HepG2 (cell line): ENCODE measurements at regions not wholly inside any gene's neighbourhood (a gene's known extent, or its start where the extent isn't known, plus 50 kb on each side); places are given as distances from the start of the nearest gene placed in this dataset.

Experiments
- BRD4 ChIP-seq: sonication (generic); formaldehyde crosslinking; IDR thresholded peaks from 2 replicates; pipeline ENCODE4 v1.4.0; 2020; ENCODE audit warnings: missing genetic modification reagents
- CBX5 ChIP-seq: sonication (generic); formaldehyde crosslinking; IDR thresholded peaks from 2 replicates; pipeline ENCODE4 v1.4.0; 2020; ENCODE audit warnings: missing genetic modification reagents, borderline replicate concordance
- DMTF1 ChIP-seq: sonication (generic); formaldehyde crosslinking; IDR thresholded peaks from 2 replicates; pipeline ENCODE4 v1.4.0; 2020; ENCODE audit warnings: mild to moderate bottlenecking, missing genetic modification reagents
- SMYD3 ChIP-seq: sonication (generic); formaldehyde crosslinking; IDR thresholded peaks from 2 replicates; pipeline ENCODE4 v1.8.1; 2023; ENCODE audit warnings: mild to moderate bottlenecking, missing genetic modification reagents
- ZBTB42 ChIP-seq: sonication (generic); formaldehyde crosslinking; IDR thresholded peaks from 2 replicates; pipeline ENCODE4 v1.5.0; 2020; ENCODE audit warnings: mild to moderate bottlenecking, missing genetic modification reagents
- ZBTB7B ChIP-seq: sonication (generic); formaldehyde crosslinking; IDR thresholded peaks from 2 replicates; pipeline ENCODE4 v1.4.0; 2020; ENCODE audit warnings: missing genetic modification reagents
- ZEB1 ChIP-seq: IDR thresholded peaks from 2 replicates; pipeline ENCODE4 v1.6.1; 2012; ENCODE audit warnings: mild to moderate bottlenecking, low read depth, inconsistent platforms; ENCODE audit not compliant: insufficient replicate concordance
- ZNF501 ChIP-seq: sonication (generic); formaldehyde crosslinking; IDR thresholded peaks from 2 replicates; pipeline ENCODE4 v1.5.1; 2020; ENCODE audit warnings: mild to moderate bottlenecking, moderate library complexity, missing genetic modification reagents
- ZNF547 ChIP-seq: sonication (generic); formaldehyde crosslinking; IDR thresholded peaks from 2 replicates; pipeline ENCODE4 v1.5.1; 2020; ENCODE audit warnings: mild to moderate bottlenecking, missing genetic modification reagents
- ZNF550 ChIP-seq: sonication (generic); formaldehyde crosslinking; IDR thresholded peaks from 2 replicates; pipeline ENCODE4 v1.4.0; 2020; ENCODE audit warnings: mild to moderate bottlenecking, missing genetic modification reagents, borderline replicate concordance
- ZNF574 ChIP-seq: sonication (generic); formaldehyde crosslinking; IDR thresholded peaks from 2 replicates; pipeline ENCODE4 v1.4.0; 2020; ENCODE audit warnings: missing genetic modification reagents
- TF ChIP-seq, protein P1 (sequence below): sonication (generic); formaldehyde crosslinking; IDR thresholded peaks from 2 replicates; pipeline ENCODE4 v1.4.0; 2020; ENCODE audit warnings: mild to moderate bottlenecking, missing genetic modification reagents, borderline replicate concordance
- TF ChIP-seq, protein P2 (sequence below): sonication (generic); formaldehyde crosslinking; IDR thresholded peaks from 2 replicates; pipeline ENCODE4 v1.5.1; 2020; ENCODE audit warnings: mild to moderate bottlenecking, missing genetic modification reagents, moderate library complexity

GRCh38 chr2:109690822-109691541 is 76.8 kb downstream of the SOWAHC start (continued):
- TF ChIP-seq, protein P1, sequence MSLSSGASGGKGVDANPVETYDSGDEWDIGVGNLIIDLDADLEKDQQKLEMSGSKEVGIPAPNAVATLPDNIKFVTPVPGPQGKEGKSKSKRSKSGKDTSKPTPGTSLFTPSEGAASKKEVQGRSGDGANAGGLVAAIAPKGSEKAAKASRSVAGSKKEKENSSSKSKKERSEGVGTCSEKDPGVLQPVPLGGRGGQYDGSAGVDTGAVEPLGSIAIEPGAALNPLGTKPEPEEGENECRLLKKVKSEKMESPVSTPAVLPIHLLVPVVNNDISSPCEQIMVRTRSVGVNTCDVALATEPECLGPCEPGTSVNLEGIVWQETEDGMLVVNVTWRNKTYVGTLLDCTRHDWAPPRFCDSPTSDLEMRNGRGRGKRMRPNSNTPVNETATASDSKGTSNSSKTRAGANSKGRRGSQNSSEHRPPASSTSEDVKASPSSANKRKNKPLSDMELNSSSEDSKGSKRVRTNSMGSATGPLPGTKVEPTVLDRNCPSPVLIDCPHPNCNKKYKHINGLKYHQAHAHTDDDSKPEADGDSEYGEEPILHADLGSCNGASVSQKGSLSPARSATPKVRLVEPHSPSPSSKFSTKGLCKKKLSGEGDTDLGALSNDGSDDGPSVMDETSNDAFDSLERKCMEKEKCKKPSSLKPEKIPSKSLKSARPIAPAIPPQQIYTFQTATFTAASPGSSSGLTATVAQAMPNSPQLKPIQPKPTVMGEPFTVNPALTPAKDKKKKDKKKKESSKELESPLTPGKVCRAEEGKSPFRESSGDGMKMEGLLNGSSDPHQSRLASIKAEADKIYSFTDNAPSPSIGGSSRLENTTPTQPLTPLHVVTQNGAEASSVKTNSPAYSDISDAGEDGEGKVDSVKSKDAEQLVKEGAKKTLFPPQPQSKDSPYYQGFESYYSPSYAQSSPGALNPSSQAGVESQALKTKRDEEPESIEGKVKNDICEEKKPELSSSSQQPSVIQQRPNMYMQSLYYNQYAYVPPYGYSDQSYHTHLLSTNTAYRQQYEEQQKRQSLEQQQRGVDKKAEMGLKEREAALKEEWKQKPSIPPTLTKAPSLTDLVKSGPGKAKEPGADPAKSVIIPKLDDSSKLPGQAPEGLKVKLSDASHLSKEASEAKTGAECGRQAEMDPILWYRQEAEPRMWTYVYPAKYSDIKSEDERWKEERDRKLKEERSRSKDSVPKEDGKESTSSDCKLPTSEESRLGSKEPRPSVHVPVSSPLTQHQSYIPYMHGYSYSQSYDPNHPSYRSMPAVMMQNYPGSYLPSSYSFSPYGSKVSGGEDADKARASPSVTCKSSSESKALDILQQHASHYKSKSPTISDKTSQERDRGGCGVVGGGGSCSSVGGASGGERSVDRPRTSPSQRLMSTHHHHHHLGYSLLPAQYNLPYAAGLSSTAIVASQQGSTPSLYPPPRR, result peak; percentile 88
- TF ChIP-seq ZNF574 (peak; percentile 68), DMTF1 (CRISPR knock-in tag) (no peak; the same call in 1 of the 2 replicates), SMYD3 (CRISPR knock-in tag) (peak; percentile 78; the same call in 1 of the 2 replicates), CBX5 (CRISPR knock-in tag) (peak; percentile 69; the same call in 1 of the 2 replicates), ZEB1 (peak; percentile 52), BRD4 (CRISPR knock-in tag) (peak; percentile 84; the same call in 1 of the 2 replicates), ZNF501 (peak; percentile 71; the same call in 1 of the 2 replicates), ZNF547 (CRISPR knock-in tag) (peak; percentile 55; the same call in 1 of the 2 replicates), ZNF550 (no peak), ZBTB42 (CRISPR knock-in tag) (no peak), ZBTB7B (CRISPR knock-in tag) (peak; percentile 48)
- TF ChIP-seq, protein P2, sequence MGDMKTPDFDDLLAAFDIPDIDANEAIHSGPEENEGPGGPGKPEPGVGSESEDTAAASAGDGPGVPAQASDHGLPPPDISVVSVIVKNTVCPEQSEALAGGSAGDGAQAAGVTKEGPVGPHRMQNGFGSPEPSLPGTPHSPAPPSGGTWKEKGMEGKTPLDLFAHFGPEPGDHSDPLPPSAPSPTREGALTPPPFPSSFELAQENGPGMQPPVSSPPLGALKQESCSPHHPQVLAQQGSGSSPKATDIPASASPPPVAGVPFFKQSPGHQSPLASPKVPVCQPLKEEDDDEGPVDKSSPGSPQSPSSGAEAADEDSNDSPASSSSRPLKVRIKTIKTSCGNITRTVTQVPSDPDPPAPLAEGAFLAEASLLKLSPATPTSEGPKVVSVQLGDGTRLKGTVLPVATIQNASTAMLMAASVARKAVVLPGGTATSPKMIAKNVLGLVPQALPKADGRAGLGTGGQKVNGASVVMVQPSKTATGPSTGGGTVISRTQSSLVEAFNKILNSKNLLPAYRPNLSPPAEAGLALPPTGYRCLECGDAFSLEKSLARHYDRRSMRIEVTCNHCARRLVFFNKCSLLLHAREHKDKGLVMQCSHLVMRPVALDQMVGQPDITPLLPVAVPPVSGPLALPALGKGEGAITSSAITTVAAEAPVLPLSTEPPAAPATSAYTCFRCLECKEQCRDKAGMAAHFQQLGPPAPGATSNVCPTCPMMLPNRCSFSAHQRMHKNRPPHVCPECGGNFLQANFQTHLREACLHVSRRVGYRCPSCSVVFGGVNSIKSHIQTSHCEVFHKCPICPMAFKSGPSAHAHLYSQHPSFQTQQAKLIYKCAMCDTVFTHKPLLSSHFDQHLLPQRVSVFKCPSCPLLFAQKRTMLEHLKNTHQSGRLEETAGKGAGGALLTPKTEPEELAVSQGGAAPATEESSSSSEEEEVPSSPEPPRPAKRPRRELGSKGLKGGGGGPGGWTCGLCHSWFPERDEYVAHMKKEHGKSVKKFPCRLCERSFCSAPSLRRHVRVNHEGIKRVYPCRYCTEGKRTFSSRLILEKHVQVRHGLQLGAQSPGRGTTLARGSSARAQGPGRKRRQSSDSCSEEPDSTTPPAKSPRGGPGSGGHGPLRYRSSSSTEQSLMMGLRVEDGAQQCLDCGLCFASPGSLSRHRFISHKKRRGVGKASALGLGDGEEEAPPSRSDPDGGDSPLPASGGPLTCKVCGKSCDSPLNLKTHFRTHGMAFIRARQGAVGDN (CRISPR knock-in tag), result peak; percentile 89
